Erythroblast (primary cell): ENCODE measurements at regions not wholly inside any gene's neighbourhood (a gene's known extent, or its start where the extent isn't known, plus 50 kb on each side); places are given as distances from the start of the nearest gene placed in this dataset.

ENCODE experiments used
- GATA1 ChIP-seq: IDR thresholded peaks from 2 replicates; pipeline ENCODE4 v1.6.1; 2011; ENCODE audit warnings: low read depth, mild to moderate bottlenecking, control low read depth, low read length, moderate library complexity
- POLR2A ChIP-seq: IDR thresholded peaks from 2 replicates; pipeline ENCODE4 v1.6.1; 2011; ENCODE audit warnings: mild to moderate bottlenecking, low read length

DNA sequence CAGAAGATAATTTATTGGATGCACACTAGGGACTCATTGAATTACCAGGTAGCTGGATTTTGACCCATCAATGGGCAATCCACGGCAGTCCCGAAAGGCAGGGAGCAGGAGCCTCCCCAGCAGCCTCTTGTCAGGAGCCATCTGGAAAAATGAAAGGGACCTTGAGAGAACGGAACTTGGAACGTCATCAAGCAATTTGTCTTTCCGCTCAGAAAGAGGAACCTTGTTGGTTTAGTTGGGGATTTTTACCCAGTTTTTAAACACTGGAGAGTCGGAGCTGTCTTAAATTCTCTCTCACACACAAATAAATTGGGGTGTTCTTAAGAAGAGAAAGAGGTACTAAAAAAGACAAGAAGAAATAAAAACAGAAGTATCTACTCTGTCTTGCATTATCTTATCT, 1351.7 kb upstream of the TMEM132C start:
- no peak for TF ChIP-seq GATA1
- no peak for TF ChIP-seq POLR2A
